Keratinocyte (primary cell): ENCODE measurements at regions not wholly inside any gene's neighbourhood (a gene's known extent, or its start where the extent isn't known, plus 50 kb on each side); places are given as distances from the start of the nearest gene placed in this dataset.

ENCODE experiments used
- DNase-seq: peaks from one replicate; pipeline ENCODE4 v3.0.0-alpha.2; 2011; ENCODE audit warnings: low read depth, missing footprints, low spot score
- FAIRE-seq: peaks from 2 replicates; lab custom pipeline; 2011; peaks lifted over from hg19 to GRCh38; lab: Jason Lieb, UNC
- H2AFZ ChIP-seq: 2 replicates; pipeline ENCODE4 v1.6.0; 2012; ENCODE audit warnings: low read length, control low read depth, inconsistent platforms; ENCODE audit not compliant: control insufficient read depth
- H3K27ac ChIP-seq: 2 replicates; pipeline ENCODE4 v1.5.1; 2011; ENCODE audit warnings: low read length; ENCODE audit not compliant: control insufficient read depth, insufficient read depth
- H3K27me3 ChIP-seq: 3 replicates; pipeline ENCODE4 v1.6.0; 2011; ENCODE audit warnings: low read length; ENCODE audit not compliant: control insufficient read depth, insufficient read depth; ENCODE audit errors: extremely low read depth
- H3K36me3 ChIP-seq, 2 experiments: 2 replicates in 1 of 2; 3 replicates in 1 of 2; pipeline ENCODE4 v1.5.1; 2011; ENCODE audit warnings: low read length in 2 of 2, mild to moderate bottlenecking in 1 of 2; ENCODE audit not compliant: control insufficient read depth in 2 of 2, insufficient read depth in 2 of 2; ENCODE audit errors: extremely low read depth in 1 of 2
- H3K4me1 ChIP-seq: 3 replicates; pipeline ENCODE4 v1.5.1; 2011; ENCODE audit warnings: low read length; ENCODE audit not compliant: control insufficient read depth, insufficient read depth; ENCODE audit errors: extremely low read depth
- H3K4me2 ChIP-seq: 3 replicates; pipeline ENCODE4 v1.6.0; 2011; ENCODE audit warnings: low read depth, low read length; ENCODE audit not compliant: control insufficient read depth, insufficient read depth; ENCODE audit errors: extremely low read depth
- H3K4me3 ChIP-seq, 3 experiments: fragments of 200-600 bp in 1 of 3; sonication (generic) in 1 of 3; 2 replicates in 2 of 3; 3 replicates in 1 of 3; pipeline ENCODE4 v1.5.1; 2011 to 2016; ENCODE audit warnings: low read length in 3 of 3, mild to moderate bottlenecking in 3 of 3, control low read depth in 2 of 3, inconsistent platforms in 1 of 3, low read depth in 1 of 3, mixed read lengths in 1 of 3, mixed run types in 1 of 3, moderate library complexity in 1 of 3; ENCODE audit not compliant: control insufficient read depth in 2 of 3, insufficient read depth in 2 of 3; ENCODE audit errors: extremely low read depth in 1 of 3
- H3K79me2 ChIP-seq: 2 replicates; pipeline ENCODE4 v1.6.0; 2012; ENCODE audit warnings: low read length; ENCODE audit not compliant: control insufficient read depth, insufficient read depth
- H3K9ac ChIP-seq: 3 replicates; pipeline ENCODE4 v1.6.0; 2011; ENCODE audit warnings: low read length; ENCODE audit not compliant: control insufficient read depth, insufficient read depth; ENCODE audit errors: extremely low read depth
- H3K9me1 ChIP-seq: 3 replicates; pipeline ENCODE4 v1.6.0; 2011; ENCODE audit warnings: low read length; ENCODE audit not compliant: control insufficient read depth, insufficient read depth; ENCODE audit errors: extremely low read depth
- H3K9me3 ChIP-seq: 2 replicates; pipeline ENCODE4 v1.5.1; 2012; ENCODE audit warnings: low read depth, low read length; ENCODE audit not compliant: control insufficient read depth
- H4K20me1 ChIP-seq: 3 replicates; pipeline ENCODE4 v1.6.0; 2011; ENCODE audit warnings: low read length; ENCODE audit not compliant: control insufficient read depth, insufficient read depth; ENCODE audit errors: extremely low read depth
- EZH2 ChIP-seq: IDR thresholded peaks from one replicate; pipeline ENCODE4 v1.6.1; 2012; ENCODE audit warnings: inconsistent platforms, mild to moderate bottlenecking, low read length, moderate library complexity
- dilution Hi-C: fragments of 300-500 bp; cut with MboI; formaldehyde crosslinking; loops from one replicate; pipeline ENCODE4 v1.7.0; 2020; ENCODE audit warnings: low sequenced_read_pairs; ENCODE audit not compliant: extremely low pct_ligation_motif_present
- TF ChIP-seq, protein P1 (sequence below), 3 experiments: IDR thresholded peaks in 1 of 3; conservative IDR thresholded peaks in 1 of 3; optimal IDR thresholded peaks in 1 of 3; 2 replicates in 2 of 3; 3 replicates in 1 of 3; pipeline versions ENCODE3 to v1.5.1; 2011; ENCODE audit warnings: low read length in 3 of 3, mild to moderate bottlenecking in 3 of 3, moderate library complexity in 2 of 3, control low read depth in 1 of 3, inconsistent platforms in 1 of 3; ENCODE audit not compliant: insufficient read depth in 2 of 3; ENCODE audit errors: extremely low read depth in 1 of 3

DNA sequence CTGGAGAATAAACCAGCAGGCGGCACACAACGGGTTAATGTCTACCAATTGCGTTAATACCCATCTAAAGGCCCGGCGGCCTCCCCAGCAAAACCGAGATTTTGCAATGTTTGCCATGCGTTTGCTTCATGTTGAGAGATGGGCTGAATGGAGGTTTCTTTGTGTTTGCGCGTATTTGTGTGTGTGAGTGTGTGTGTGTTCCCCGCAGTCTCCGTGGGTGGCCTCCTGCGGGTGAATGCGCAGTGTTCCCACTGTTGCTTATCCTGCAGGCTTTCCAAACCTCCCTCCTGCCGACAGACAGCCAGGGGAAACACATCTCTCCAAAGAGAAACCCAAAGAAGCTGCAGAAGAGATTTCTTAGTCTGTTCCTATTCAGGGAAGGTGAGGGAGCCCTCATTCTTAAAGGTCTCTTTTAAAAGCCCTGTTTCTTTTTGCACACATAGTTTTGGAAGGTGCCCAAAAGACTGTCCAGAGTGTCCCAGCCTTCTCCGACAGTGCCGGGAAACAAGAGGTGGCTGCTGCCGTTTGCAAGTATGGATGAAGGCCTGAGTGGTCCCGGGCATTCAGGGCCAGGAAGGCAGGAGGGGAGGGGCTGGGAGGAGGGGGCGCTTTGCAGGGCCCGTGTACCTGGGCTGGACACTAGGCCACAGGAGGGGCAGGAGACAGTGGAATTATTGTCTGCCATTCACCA lies 103.8 kb upstream of the ERCC6L2 start:
- H3K27ac ChIP-seq = no peak overlapping the region
- peaks cover 25% of the 10 kb centered on the region for H3K27me3 ChIP-seq
- no peaks in the 10 kb centered on the region for H3K9me1 ChIP-seq
- dilution Hi-C loops = no loop called here
- FAIRE-seq = no peak
- no peak overlapping the region for H3K4me2 ChIP-seq
- H4K20me1 ChIP-seq = no peaks in the 10 kb centered on the region
- no peak overlapping the region for H3K4me3 ChIP-seq
- H3K79me2 ChIP-seq = no peaks in the 10 kb centered on the region
- no peak overlapping the region for H2AFZ ChIP-seq
- H3K4me1 ChIP-seq = no peaks in the 10 kb centered on the region
- no peak overlapping the region for H3K9ac ChIP-seq
- no peak for DNase-seq
- TF ChIP-seq, protein P1, sequence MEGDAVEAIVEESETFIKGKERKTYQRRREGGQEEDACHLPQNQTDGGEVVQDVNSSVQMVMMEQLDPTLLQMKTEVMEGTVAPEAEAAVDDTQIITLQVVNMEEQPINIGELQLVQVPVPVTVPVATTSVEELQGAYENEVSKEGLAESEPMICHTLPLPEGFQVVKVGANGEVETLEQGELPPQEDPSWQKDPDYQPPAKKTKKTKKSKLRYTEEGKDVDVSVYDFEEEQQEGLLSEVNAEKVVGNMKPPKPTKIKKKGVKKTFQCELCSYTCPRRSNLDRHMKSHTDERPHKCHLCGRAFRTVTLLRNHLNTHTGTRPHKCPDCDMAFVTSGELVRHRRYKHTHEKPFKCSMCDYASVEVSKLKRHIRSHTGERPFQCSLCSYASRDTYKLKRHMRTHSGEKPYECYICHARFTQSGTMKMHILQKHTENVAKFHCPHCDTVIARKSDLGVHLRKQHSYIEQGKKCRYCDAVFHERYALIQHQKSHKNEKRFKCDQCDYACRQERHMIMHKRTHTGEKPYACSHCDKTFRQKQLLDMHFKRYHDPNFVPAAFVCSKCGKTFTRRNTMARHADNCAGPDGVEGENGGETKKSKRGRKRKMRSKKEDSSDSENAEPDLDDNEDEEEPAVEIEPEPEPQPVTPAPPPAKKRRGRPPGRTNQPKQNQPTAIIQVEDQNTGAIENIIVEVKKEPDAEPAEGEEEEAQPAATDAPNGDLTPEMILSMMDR (optimal IDR thresholded peaks at IDR 0.05 in 1 of 3, IDR thresholded peaks at IDR 0.05 in 1 of 3, conservative IDR thresholded peaks at IDR 0.05 in 1 of 3; ENCODE audit: extremely low read depth in 1 of 3, insufficient read depth in 2 of 3, low read length in 3 of 3) = no peak
- TF ChIP-seq EZH2 = no peak
- no peaks in the 10 kb centered on the region for H3K36me3 ChIP-seq
- no peaks in the 10 kb centered on the region for H3K9me3 ChIP-seq

- Histone ChIP-seq H3K27me3 (peaks cover 20% of the 10 kb centered on the region), H3K4me1 (no peaks in the 10 kb centered on the region), H4K20me1 (no peaks in the 10 kb centered on the region), H3K9ac (no peak overlapping the region), H3K4me2 (no peak overlapping the region), H3K36me3 (no peaks in the 10 kb centered on the region), H2AFZ (no peak overlapping the region), H3K27ac (no peak overlapping the region), H3K9me1 (no peaks in the 10 kb centered on the region), H3K79me2 (no peaks in the 10 kb centered on the region), H3K9me3 (no peaks in the 10 kb centered on the region), H3K4me3 (no peak overlapping the region)
- no peak for FAIRE-seq
- dilution Hi-C loops = no loop called here
- DNase-seq = no peak
- TF ChIP-seq, protein P1 (optimal IDR thresholded peaks at IDR 0.05 in 1 of 3, IDR thresholded peaks at IDR 0.05 in 1 of 3, conservative IDR thresholded peaks at IDR 0.05 in 1 of 3; ENCODE audit: extremely low read depth in 1 of 3, insufficient read depth in 2 of 3, low read length in 3 of 3) = no peak
- TF ChIP-seq EZH2 = no peak
Observed at GRCh38 chr9:95770653-95771131, 104.8 kb upstream of the ERCC6L2 start.
